ENCODE measurements at regions not wholly inside any gene's neighbourhood (a gene's known extent, or its start where the extent isn't known, plus 50 kb on each side); places are given as distances from the start of the nearest gene placed in this dataset.

- H3K4me3 ChIP-seq: no peak overlapping the region
- peaks cover 0 to 59% (median 8%) of the 10 kb centered on the region in 9 donors for H3K4me1 ChIP-seq
- TF ChIP-seq, protein P1, sequence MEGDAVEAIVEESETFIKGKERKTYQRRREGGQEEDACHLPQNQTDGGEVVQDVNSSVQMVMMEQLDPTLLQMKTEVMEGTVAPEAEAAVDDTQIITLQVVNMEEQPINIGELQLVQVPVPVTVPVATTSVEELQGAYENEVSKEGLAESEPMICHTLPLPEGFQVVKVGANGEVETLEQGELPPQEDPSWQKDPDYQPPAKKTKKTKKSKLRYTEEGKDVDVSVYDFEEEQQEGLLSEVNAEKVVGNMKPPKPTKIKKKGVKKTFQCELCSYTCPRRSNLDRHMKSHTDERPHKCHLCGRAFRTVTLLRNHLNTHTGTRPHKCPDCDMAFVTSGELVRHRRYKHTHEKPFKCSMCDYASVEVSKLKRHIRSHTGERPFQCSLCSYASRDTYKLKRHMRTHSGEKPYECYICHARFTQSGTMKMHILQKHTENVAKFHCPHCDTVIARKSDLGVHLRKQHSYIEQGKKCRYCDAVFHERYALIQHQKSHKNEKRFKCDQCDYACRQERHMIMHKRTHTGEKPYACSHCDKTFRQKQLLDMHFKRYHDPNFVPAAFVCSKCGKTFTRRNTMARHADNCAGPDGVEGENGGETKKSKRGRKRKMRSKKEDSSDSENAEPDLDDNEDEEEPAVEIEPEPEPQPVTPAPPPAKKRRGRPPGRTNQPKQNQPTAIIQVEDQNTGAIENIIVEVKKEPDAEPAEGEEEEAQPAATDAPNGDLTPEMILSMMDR (IDR thresholded peaks at IDR 0.05): no peak
- no peaks in the 10 kb centered on the region for H3K36me3 ChIP-seq
- intact Hi-C loops (cut with DNase I): loop anchor here in 9 of 10 donors (5.0 to 10.0 kb wide), 11 partner anchors 95 to 585 kb away; partner anchors contain the start of genes CYP20A1 (in 1 of the 9) and RAPH1 (in 1 of the 9)
- DNase-seq (no peak), ATAC-seq (no peak)
- no peaks in the 10 kb centered on the region for H3K27me3 ChIP-seq
- peak overlapping the region in 1 of 10 donors; percentile 18 for H3K27ac ChIP-seq
- peaks cover 0 to 19% (median 10%) of the 10 kb centered on the region in 11 donors for H3K9me3 ChIP-seq
- WGBS, 2 donors: 90 to 97% methylated on average over 3 of the region's 3 CpGs
These were observed 57.5 kb upstream of the CTLA4 start for GRCh38 chr2:203809991-203810510.

DNA sequence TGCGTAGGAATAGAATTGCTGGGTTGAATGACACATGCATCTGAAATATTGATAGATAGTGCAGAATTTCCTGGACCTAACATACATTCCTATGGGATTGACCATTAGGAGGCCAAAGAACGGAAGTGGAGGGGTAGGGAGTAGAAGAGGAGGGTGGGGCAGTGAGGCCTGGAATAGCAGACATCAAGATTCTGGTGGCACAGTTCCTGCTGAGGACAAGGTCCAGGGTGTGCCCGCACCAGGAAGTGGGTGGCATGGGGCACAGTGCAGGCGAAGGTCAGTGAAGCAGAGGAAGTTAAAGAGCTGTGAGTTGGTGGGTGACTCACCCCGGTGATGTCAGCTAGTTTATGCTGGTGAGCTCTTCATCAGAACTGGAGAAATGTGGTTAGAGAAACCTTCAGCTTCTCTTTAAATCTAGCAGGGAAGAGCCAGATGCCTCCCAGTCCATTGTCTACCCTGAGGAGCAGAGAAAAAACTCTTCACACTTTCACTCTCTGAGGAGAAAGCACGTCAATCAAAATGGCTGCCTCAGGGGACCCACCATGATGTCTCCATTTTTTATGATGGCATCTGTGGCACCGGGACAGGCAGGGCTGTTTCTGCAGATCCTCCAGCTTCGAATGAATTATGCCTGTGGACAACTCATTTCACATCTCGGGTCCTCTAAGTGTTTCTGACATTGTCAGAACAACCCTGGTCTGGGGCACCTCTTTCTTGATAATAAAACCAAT, 55.9 kb upstream of the CTLA4 start:
- peak overlapping the region in 3 of 10 donors; percentile 10 to 84 (median 49) for H3K27ac ChIP-seq
- peaks cover 0 to 64% (median 16%) of the 10 kb centered on the region in 9 donors for H3K4me1 ChIP-seq
- peak; percentile 51 to 54 for DNase-seq
- 63 to 72% methylated on average over 9 of the region's 9 CpGs for WGBS, 2 donors
- H3K9me3 ChIP-seq: peaks cover 0 to 3% (median 0%) of the 10 kb centered on the region in 11 donors
- no peaks in the 10 kb centered on the region for H3K27me3 ChIP-seq
- H3K36me3 ChIP-seq: no peaks in the 10 kb centered on the region
- intact Hi-C loops (cut with DNase I): loop anchor here in 9 of 10 donors (5.0 to 10.0 kb wide), 9 partner anchors 93 to 587 kb away; partner anchors contain the start of gene CYP20A1 (in 1 of the 9)
- peak; percentile 59 to 92 (median 74) for ATAC-seq
- H3K4me3 ChIP-seq: no peak overlapping the region
- TF ChIP-seq, protein P1 (IDR thresholded peaks at IDR 0.05): no peak

DNA sequence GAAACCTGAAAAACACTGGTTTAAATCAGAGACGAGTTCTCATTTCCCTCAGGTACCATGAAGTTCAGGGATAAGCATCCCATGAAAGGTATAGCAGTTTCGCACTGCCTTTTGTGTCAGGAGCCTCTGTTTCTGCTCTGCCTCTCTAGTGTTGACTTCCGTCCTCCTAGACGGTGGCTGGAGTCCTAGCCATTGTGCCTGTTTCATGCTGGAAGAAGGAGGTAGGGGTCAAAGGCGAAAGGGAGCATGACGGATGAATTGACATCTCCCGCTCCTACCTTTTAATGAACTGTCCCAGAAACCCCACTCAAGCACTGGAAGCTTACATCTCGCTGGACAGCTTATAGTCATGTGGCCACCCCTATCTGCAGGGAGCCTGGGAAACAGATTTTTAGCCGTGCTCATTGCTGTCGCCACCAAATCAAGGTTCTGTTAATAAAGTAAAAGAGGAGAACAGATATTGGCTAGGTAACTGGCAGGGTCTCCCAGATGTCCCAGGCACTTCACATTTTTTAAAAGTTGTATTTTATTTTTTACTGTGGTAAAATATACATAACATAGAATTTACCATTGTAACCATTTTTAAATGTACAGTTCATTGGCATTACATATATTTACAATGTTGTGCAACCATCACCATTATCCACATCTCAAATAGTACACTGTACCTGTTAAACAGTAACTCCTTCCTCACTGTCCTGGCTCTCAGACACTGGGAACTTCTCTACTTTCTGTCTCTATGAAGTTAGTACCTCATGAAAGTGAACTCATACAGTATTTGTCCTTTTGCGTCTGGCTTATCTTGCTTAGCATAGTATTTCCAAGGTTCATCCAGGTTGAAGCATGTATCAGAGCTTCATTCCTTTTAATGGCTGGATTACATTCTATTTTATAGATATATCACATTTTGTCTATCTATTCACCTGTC, 55.0 kb upstream of the CTLA4 start:
- no peaks in the 10 kb centered on the region for H3K27me3 ChIP-seq
- H3K9me3 ChIP-seq: no peaks in the 10 kb centered on the region
- TF ChIP-seq, protein P1 (IDR thresholded peaks at IDR 0.05): no peak
- ATAC-seq (no peak), DNase-seq (no peak)
- peak overlapping the region in 3 of 10 donors; percentile 10 to 84 (median 49) for H3K27ac ChIP-seq
- no peaks in the 10 kb centered on the region for H3K36me3 ChIP-seq
- WGBS, 2 donors: 80 to 82% methylated on average over 11 of the region's 11 CpGs
- intact Hi-C loops (cut with DNase I): loop anchor here in 9 of 10 donors (5.0 to 10.0 kb wide), 9 partner anchors 92 to 588 kb away; partner anchors contain the start of gene CYP20A1 (in 1 of the 9)
- H3K4me3 ChIP-seq: no peak overlapping the region
- H3K4me1 ChIP-seq: peaks cover 0 to 56% (median 16%) of the 10 kb centered on the region in 9 donors

GRCh38 chr2:203813684-203814083, 53.9 kb upstream of the CTLA4 start:
- Histone ChIP-seq H3K36me3 (no peaks in the 10 kb centered on the region), H3K4me1 (peaks cover 0 to 56% (median 16%) of the 10 kb centered on the region in 9 donors), H3K9me3 (no peaks in the 10 kb centered on the region), H3K27me3 (no peaks in the 10 kb centered on the region), H3K27ac (no peak overlapping the region), H3K4me3 (no peak overlapping the region)
- TF ChIP-seq, protein P1 (IDR thresholded peaks at IDR 0.05): no peak
- 77 to 87% methylated on average over 1 of the region's 1 CpG for WGBS, 2 donors
- no peak for ATAC-seq
- intact Hi-C loops (cut with DNase I): loop anchor here in 9 of 10 donors (2.0 to 10.0 kb wide), 11 partner anchors 91 to 589 kb away; partner anchors contain the start of gene CYP20A1 (in 1 of the 9)
- no peak for DNase-seq

Measured in heart right ventricle (tissue), 16 donors.